ENCODE measurements at regions not wholly inside any gene's neighbourhood (a gene's known extent, or its start where the extent isn't known, plus 50 kb on each side); places are given as distances from the start of the nearest gene placed in this dataset.

DNA sequence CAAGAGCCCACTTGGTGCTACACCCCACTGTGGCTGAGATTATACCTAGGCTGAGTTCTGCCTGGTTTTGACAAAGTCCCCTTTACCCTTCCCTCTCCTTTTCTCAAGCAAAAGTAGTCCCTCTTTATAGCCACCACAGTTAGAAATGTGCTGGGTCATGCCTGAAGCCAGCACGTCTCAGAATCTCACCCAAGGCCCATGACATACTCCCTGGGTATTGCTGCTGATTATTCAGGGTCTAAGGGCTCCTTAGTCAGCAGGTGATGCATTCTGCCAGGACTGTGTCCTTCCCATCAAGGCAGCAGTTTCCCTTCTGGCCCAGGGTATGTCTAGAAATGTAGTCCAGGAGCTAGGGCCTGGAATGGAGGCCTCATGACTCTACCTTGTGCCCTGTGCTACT is 67.3 kb upstream of the COX20 start:
- TF ChIP-seq TCF12 (IDR thresholded peaks at IDR 0.05; ENCODE audit: low read depth): no peak
- TF ChIP-seq ZBTB7A (IDR thresholded peaks at IDR 0.05; ENCODE audit: low read depth): no peak
- TF ChIP-seq EGR1 (IDR thresholded peaks at IDR 0.05): no peak
- TF ChIP-seq, protein P1, sequence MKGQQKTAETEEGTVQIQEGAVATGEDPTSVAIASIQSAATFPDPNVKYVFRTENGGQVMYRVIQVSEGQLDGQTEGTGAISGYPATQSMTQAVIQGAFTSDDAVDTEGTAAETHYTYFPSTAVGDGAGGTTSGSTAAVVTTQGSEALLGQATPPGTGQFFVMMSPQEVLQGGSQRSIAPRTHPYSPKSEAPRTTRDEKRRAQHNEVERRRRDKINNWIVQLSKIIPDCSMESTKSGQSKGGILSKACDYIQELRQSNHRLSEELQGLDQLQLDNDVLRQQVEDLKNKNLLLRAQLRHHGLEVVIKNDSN (IDR thresholded peaks at IDR 0.05): no peak
- TF ChIP-seq, protein P2, sequence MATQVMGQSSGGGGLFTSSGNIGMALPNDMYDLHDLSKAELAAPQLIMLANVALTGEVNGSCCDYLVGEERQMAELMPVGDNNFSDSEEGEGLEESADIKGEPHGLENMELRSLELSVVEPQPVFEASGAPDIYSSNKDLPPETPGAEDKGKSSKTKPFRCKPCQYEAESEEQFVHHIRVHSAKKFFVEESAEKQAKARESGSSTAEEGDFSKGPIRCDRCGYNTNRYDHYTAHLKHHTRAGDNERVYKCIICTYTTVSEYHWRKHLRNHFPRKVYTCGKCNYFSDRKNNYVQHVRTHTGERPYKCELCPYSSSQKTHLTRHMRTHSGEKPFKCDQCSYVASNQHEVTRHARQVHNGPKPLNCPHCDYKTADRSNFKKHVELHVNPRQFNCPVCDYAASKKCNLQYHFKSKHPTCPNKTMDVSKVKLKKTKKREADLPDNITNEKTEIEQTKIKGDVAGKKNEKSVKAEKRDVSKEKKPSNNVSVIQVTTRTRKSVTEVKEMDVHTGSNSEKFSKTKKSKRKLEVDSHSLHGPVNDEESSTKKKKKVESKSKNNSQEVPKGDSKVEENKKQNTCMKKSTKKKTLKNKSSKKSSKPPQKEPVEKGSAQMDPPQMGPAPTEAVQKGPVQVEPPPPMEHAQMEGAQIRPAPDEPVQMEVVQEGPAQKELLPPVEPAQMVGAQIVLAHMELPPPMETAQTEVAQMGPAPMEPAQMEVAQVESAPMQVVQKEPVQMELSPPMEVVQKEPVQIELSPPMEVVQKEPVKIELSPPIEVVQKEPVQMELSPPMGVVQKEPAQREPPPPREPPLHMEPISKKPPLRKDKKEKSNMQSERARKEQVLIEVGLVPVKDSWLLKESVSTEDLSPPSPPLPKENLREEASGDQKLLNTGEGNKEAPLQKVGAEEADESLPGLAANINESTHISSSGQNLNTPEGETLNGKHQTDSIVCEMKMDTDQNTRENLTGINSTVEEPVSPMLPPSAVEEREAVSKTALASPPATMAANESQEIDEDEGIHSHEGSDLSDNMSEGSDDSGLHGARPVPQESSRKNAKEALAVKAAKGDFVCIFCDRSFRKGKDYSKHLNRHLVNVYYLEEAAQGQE (IDR thresholded peaks at IDR 0.05; ENCODE audit: low read depth): no peak
- TF ChIP-seq NFIC (IDR thresholded peaks at IDR 0.05): no peak
- TF ChIP-seq YY1 (IDR thresholded peaks at IDR 0.05; ENCODE audit: low read depth): no peak
- no peak for TF ChIP-seq RAD21 (IDR thresholded peaks at IDR 0.05; ENCODE audit: low read depth)
- no peak for TF ChIP-seq EP300 (IDR thresholded peaks at IDR 0.05; ENCODE audit: borderline replicate concordance)
- TF ChIP-seq TEAD4 (IDR thresholded peaks at IDR 0.05): no peak
- TF ChIP-seq CREB1 (IDR thresholded peaks at IDR 0.05; ENCODE audit: low read depth): no peak
- TF ChIP-seq FOXM1 (IDR thresholded peaks at IDR 0.05; ENCODE audit: borderline replicate concordance, low read depth): no peak
- TF ChIP-seq, protein P3, sequence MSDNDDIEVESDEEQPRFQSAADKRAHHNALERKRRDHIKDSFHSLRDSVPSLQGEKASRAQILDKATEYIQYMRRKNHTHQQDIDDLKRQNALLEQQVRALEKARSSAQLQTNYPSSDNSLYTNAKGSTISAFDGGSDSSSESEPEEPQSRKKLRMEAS (IDR thresholded peaks at IDR 0.05): no peak
- TF ChIP-seq CEBPB (IDR thresholded peaks at IDR 0.05): no peak
- TF ChIP-seq TAF1 (IDR thresholded peaks at IDR 0.05; ENCODE audit: low read depth): no peak

- no peak for TF ChIP-seq ZBTB7A (IDR thresholded peaks at IDR 0.05; ENCODE audit: low read depth)
- no peak for TF ChIP-seq EGR1 (IDR thresholded peaks at IDR 0.05)
- TF ChIP-seq EP300 (IDR thresholded peaks at IDR 0.05; ENCODE audit: borderline replicate concordance): no peak
- TF ChIP-seq FOXM1 (IDR thresholded peaks at IDR 0.05; ENCODE audit: borderline replicate concordance, low read depth): no peak
- no peak for TF ChIP-seq NFIC (IDR thresholded peaks at IDR 0.05)
- TF ChIP-seq, protein P1 (IDR thresholded peaks at IDR 0.05): no peak
- TF ChIP-seq YY1 (IDR thresholded peaks at IDR 0.05; ENCODE audit: low read depth): no peak
These were observed 66.7 kb upstream of the COX20 start for GRCh38 chr1:244768804-244769203.

- TF ChIP-seq, protein P1 (IDR thresholded peaks at IDR 0.05): no peak
- TF ChIP-seq NFIC (IDR thresholded peaks at IDR 0.05): no peak
- no peak for TF ChIP-seq TEAD4 (IDR thresholded peaks at IDR 0.05)
- TF ChIP-seq CREB1 (IDR thresholded peaks at IDR 0.05; ENCODE audit: low read depth): no peak
- TF ChIP-seq EP300 (IDR thresholded peaks at IDR 0.05; ENCODE audit: borderline replicate concordance): no peak
- TF ChIP-seq RAD21 (IDR thresholded peaks at IDR 0.05; ENCODE audit: low read depth): no peak
- TF ChIP-seq YY1 (IDR thresholded peaks at IDR 0.05; ENCODE audit: low read depth): no peak
- TF ChIP-seq TCF12 (IDR thresholded peaks at IDR 0.05; ENCODE audit: low read depth): no peak
- TF ChIP-seq FOXM1 (IDR thresholded peaks at IDR 0.05; ENCODE audit: borderline replicate concordance, low read depth): no peak
- TF ChIP-seq, protein P3 (IDR thresholded peaks at IDR 0.05): no peak
- TF ChIP-seq, protein P2 (IDR thresholded peaks at IDR 0.05; ENCODE audit: low read depth): no peak
- no peak for TF ChIP-seq ZBTB7A (IDR thresholded peaks at IDR 0.05; ENCODE audit: low read depth)
- TF ChIP-seq TAF1 (IDR thresholded peaks at IDR 0.05; ENCODE audit: low read depth): no peak
- TF ChIP-seq EGR1 (IDR thresholded peaks at IDR 0.05): no peak
- TF ChIP-seq CEBPB (IDR thresholded peaks at IDR 0.05): no peak
These were observed 61.9 kb upstream of the COX20 start for GRCh38 chr1:244773513-244773912.

GRCh38 chr1:244778344-244778743 is 57.1 kb upstream of the COX20 start:
- TF ChIP-seq YY1 (IDR thresholded peaks at IDR 0.05; ENCODE audit: low read depth) (no peak), FOXM1 (IDR thresholded peaks at IDR 0.05; ENCODE audit: borderline replicate concordance, low read depth) (no peak), RAD21 (IDR thresholded peaks at IDR 0.05; ENCODE audit: low read depth) (no peak), CREB1 (IDR thresholded peaks at IDR 0.05; ENCODE audit: low read depth) (no peak), NFIC (IDR thresholded peaks at IDR 0.05) (no peak), EP300 (IDR thresholded peaks at IDR 0.05; ENCODE audit: borderline replicate concordance) (no peak), ZBTB7A (IDR thresholded peaks at IDR 0.05; ENCODE audit: low read depth) (no peak), EGR1 (IDR thresholded peaks at IDR 0.05) (no peak), TEAD4 (IDR thresholded peaks at IDR 0.05) (no peak), TCF12 (IDR thresholded peaks at IDR 0.05; ENCODE audit: low read depth) (no peak), CEBPB (IDR thresholded peaks at IDR 0.05) (no peak), TAF1 (IDR thresholded peaks at IDR 0.05; ENCODE audit: low read depth) (no peak)
- TF ChIP-seq, protein P1 (IDR thresholded peaks at IDR 0.05): no peak
- TF ChIP-seq, protein P2 (IDR thresholded peaks at IDR 0.05; ENCODE audit: low read depth): no peak
- TF ChIP-seq, protein P3 (IDR thresholded peaks at IDR 0.05): no peak

Data from Ishikawa (cell line).